Lung (tissue), 11 donors: ENCODE measurements at regions not wholly inside any gene's neighbourhood (a gene's known extent, or its start where the extent isn't known, plus 50 kb on each side); places are given as distances from the start of the nearest gene placed in this dataset.

Experiments used
- ATAC-seq: fragments of 200-7000 bp; cut with Tn5 transposase; one replicate; pipeline ENCODE4 v1.9.1; 2020; ENCODE audit warnings: moderate number of reproducible peaks; ENCODE audit not compliant: insufficient read depth, low FRiP score
- DNase-seq, 3 donors: peaks; one replicate each; pipeline ENCODE4 v3.0.0-alpha.2; 2013 to 2017
- H3K27ac ChIP-seq, 2 donors: one replicate each; pipeline ENCODE4 v1.5.1; 2013; ENCODE audit warnings: mild to moderate bottlenecking in 2 of 2, moderate library complexity in 2 of 2, control low read depth in 1 of 2, inconsistent platforms in 1 of 2, low read depth in 1 of 2, low read length in 1 of 2
- H3K27me3 ChIP-seq, 3 donors: one replicate each; pipeline ENCODE4 v1.5.1; 2013; ENCODE audit warnings: low read length in 2 of 3; ENCODE audit not compliant: control insufficient read depth in 3 of 3, insufficient read depth in 3 of 3
- H3K36me3 ChIP-seq, 4 donors: one replicate each; pipeline ENCODE4 v1.5.1; 2013; ENCODE audit warnings: low read length in 4 of 4, mild to moderate bottlenecking in 1 of 4, moderate library complexity in 1 of 4; ENCODE audit not compliant: control insufficient read depth in 4 of 4, insufficient read depth in 4 of 4
- H3K4me1 ChIP-seq, 5 donors: one replicate each; pipeline ENCODE4 v1.5.1; 2013; ENCODE audit warnings: low read length in 5 of 5, mild to moderate bottlenecking in 2 of 5, moderate library complexity in 1 of 5; ENCODE audit not compliant: control insufficient read depth in 5 of 5, insufficient read depth in 5 of 5
- H3K4me3 ChIP-seq: one replicate; pipeline ENCODE4 v1.5.1; 2013; ENCODE audit warnings: mild to moderate bottlenecking, control low read depth, moderate library complexity
- H3K9ac ChIP-seq, 2 donors: one replicate each; pipeline ENCODE4 v1.5.1; 2013; ENCODE audit warnings: low read length in 2 of 2, control low read depth in 1 of 2; ENCODE audit not compliant: insufficient read depth in 1 of 2
- H3K9me3 ChIP-seq, 4 donors: one replicate each; pipeline ENCODE4 v1.5.1; 2013; ENCODE audit warnings: low read length in 3 of 4, mild to moderate bottlenecking in 1 of 4, moderate library complexity in 1 of 4; ENCODE audit not compliant: control insufficient read depth in 4 of 4, insufficient read depth in 3 of 4
- CTCF ChIP-seq: IDR thresholded peaks from 2 replicates; pipeline ENCODE4 v1.5.1; 2012; ENCODE audit warnings: mild to moderate bottlenecking; ENCODE audit errors: control extremely low read depth, extremely low read depth
- WGBS, 2 donors: extraction: QIAGEN DNeasy Blood & Tissue Kit; methylation state at CpG; one replicate each; pipeline ENCODE4 v1.1.7; 2013; 5-methylcytosine and 5-hydroxymethylcytosine counted together
- donor health status: control.
- donor health status: control.
- donor health status: Bipolar disorder and iron deficiency.
- donor health status: healthy.
- donor health status: DM: yes; HTN: yes; CAD: no.

DNA sequence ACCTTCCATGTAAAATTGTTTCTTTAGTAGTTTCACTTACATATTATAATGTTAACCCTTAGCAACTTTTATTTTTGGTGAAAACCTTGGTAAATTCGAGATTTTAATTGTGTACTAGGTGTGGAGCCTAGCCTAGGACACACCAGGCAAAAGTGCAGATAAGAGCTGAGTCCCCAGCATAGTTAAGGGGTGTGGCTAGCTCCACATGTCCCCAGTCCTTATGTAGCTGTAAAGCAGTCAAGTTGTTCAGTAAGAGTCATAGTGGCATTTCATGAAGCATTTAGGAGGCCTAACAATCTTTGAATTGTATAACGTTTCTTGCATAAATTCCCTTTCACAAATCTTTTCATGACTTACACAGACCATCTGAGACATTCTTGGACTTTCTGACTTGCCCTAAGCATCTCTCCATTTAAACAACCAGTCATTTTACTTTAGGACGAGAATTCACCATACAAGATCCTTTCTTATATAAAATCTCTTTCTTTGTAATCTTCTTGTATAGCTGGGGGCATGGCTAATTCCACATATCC is 53.8 kb upstream of the INHBA start:
- ATAC-seq (no peak), DNase-seq (no peak)
- H3K27me3 ChIP-seq, result no peaks in the 10 kb centered on the region
- 72 to 84% methylated on average over 3 of the region's 3 CpGs for WGBS, 2 donors
- no peak for TF ChIP-seq CTCF
- H3K9ac ChIP-seq, result no peak overlapping the region
- peaks cover 0 to 3% (median under 1%) of the 10 kb centered on the region in 4 donors for H3K9me3 ChIP-seq
- H3K36me3 ChIP-seq, result no peaks in the 10 kb centered on the region
- no peak overlapping the region for H3K4me3 ChIP-seq
- no peak overlapping the region for H3K27ac ChIP-seq
- H3K4me1 ChIP-seq, result no peaks in the 10 kb centered on the region

DNA sequence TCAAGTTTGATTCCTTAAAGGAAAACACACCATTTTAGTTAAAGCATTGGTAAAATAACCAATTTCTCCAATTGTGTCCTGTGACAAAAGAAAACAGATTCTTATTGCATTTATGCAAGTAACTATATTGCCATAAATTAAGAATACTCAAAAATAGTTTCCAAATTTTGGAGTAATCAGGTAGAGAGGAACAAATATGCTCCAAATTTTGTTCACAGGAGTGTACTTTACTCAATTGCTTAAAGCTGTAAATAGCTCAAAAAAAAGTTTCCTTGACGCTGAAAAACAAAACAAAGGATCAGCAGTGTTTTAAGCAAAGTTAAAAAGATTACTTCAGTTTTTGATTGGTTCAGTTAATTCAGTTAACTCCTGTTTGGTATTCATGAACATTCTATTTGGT is 52.2 kb upstream of the INHBA start:
- WGBS, 2 donors, result 77 to 95% methylated on average over 1 of the region's 1 CpG
- H3K4me1 ChIP-seq, result no peaks in the 10 kb centered on the region
- H3K36me3 ChIP-seq, result no peaks in the 10 kb centered on the region
- H3K9ac ChIP-seq, result no peak overlapping the region
- DNase-seq (no peak), ATAC-seq (no peak)
- H3K4me3 ChIP-seq, result no peak overlapping the region
- H3K9me3 ChIP-seq, result peaks cover 0 to 3% (median under 1%) of the 10 kb centered on the region in 4 donors
- H3K27me3 ChIP-seq, result no peaks in the 10 kb centered on the region
- no peak for TF ChIP-seq CTCF
- H3K27ac ChIP-seq, result no peak overlapping the region

DNA sequence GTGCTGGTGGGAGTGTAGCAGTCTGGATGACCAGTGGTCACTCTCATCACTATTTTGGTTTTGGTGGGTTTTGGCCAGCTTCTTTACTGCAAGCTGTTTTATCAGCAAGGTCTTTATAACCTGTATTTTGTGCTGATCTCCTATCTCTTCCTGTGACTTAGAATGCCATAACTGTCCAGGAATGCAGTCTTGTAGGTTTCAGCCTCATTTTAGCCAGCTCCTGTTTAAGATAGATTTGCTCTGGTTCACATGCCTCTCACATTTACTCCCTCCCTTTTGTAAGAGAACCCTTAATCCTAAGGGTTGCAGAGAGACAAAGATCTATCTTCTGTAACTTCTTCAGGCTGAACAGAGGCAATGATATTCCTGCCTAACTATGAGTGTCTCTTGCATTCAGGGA is 51.2 kb upstream of the INHBA start:
- no peak for TF ChIP-seq CTCF
- Histone ChIP-seq H3K27me3 (no peaks in the 10 kb centered on the region), H3K4me3 (no peak overlapping the region), H3K9ac (no peak overlapping the region), H3K4me1 (no peaks in the 10 kb centered on the region), H3K27ac (no peak overlapping the region), H3K36me3 (no peaks in the 10 kb centered on the region), H3K9me3 (peaks cover 0 to 3% (median under 1%) of the 10 kb centered on the region in 4 donors)
- no peak for ATAC-seq
- no peak for DNase-seq
